ENCODE measurements at regions not wholly inside any gene's neighbourhood (a gene's known extent, or its start where the extent isn't known, plus 50 kb on each side); places are given as distances from the start of the nearest gene placed in this dataset.

- no peak for DNase-seq (ENCODE audit: low read depth in 2 of 3, low spot score in 1 of 3)
Measured at GRCh38 chr10:47247148-47248059, 52.6 kb upstream of the GDF10 start.

- no peak for DNase-seq (ENCODE audit: low read depth in 2 of 3, low spot score in 1 of 3)
Measured at GRCh38 chr10:47248386-47249090, 51.5 kb upstream of the GDF10 start.

GRCh38 chr10:47249881-47250280 is 50.1 kb upstream of the GDF10 start:
- DNase-seq (ENCODE audit: low read depth in 2 of 3, low spot score in 1 of 3), result no peak
